NCI-H2196 treated with DMSO at 0.1 percent for 48 hours (cell line): ENCODE measurements at regions not wholly inside any gene's neighbourhood (a gene's known extent, or its start where the extent isn't known, plus 50 kb on each side); places are given as distances from the start of the nearest gene placed in this dataset.

ENCODE experiments used
- DNase-seq: peaks from one replicate; lab custom pipeline; 2025; ENCODE audit not compliant: unreplicated experiment; lab: John Stamatoyannopoulos, UW

GRCh38 chr2:217220228-217221013, 360.6 kb upstream of the TNP1 start:
- DNase-seq: no peak

- no peak for DNase-seq
Measured at GRCh38 chr2:217219164-217219520, 359.3 kb upstream of the TNP1 start.

GRCh38 chr2:217218269-217219163, 358.7 kb upstream of the TNP1 start:
- DNase-seq: no peak

GRCh38 chr2:217216982-217217381, 357.1 kb upstream of the TNP1 start:
- DNase-seq: no peak

- no peak for DNase-seq
Measured at GRCh38 chr2:217216316-217216715, 356.5 kb upstream of the TNP1 start.

- DNase-seq: no peak
Measured at GRCh38 chr2:217215877-217216276, 356.0 kb upstream of the TNP1 start.

- DNase-seq: no peak
Measured at GRCh38 chr2:217208867-217209266, 349.0 kb upstream of the TNP1 start.

- DNase-seq: no peak
Measured at GRCh38 chr2:217207699-217208010, 347.8 kb upstream of the TNP1 start.

- DNase-seq: no peak
Measured at GRCh38 chr2:217206907-217207698, 347.2 kb upstream of the TNP1 start.

GRCh38 chr2:217206016-217206725, 346.3 kb upstream of the TNP1 start:
- no peak for DNase-seq

- DNase-seq: no peak
Measured at GRCh38 chr2:217204358-217204757, 344.5 kb upstream of the TNP1 start.

- no peak for DNase-seq
Measured at GRCh38 chr2:217203086-217203485, 343.2 kb upstream of the TNP1 start.

- no peak for DNase-seq
Measured at GRCh38 chr2:217199255-217199630, 339.4 kb upstream of the TNP1 start.

- no peak for DNase-seq
Measured at GRCh38 chr2:217195658-217196446, 336.0 kb upstream of the TNP1 start.

GRCh38 chr2:217195016-217195415, 335.2 kb upstream of the TNP1 start:
- no peak for DNase-seq

GRCh38 chr2:217193431-217194340, 333.8 kb upstream of the TNP1 start:
- DNase-seq: no peak

- DNase-seq: no peak
Measured at GRCh38 chr2:217192366-217192765, 332.5 kb upstream of the TNP1 start.

GRCh38 chr2:217189747-217190146, 329.9 kb upstream of the TNP1 start:
- DNase-seq: no peak

- no peak for DNase-seq
Measured at GRCh38 chr2:217189131-217189530, 329.3 kb upstream of the TNP1 start.
